ENCODE measurements at regions not wholly inside any gene's neighbourhood (a gene's known extent, or its start where the extent isn't known, plus 50 kb on each side); places are given as distances from the start of the nearest gene placed in this dataset.

GRCh38 chr12:113709456-113709855 lies 237.8 kb upstream of the LHX5 start:
- TF ChIP-seq ESRRA (IDR thresholded peaks at IDR 0.05; ENCODE audit: borderline replicate concordance, low read length) (no peak), CTCF (IDR thresholded peaks at IDR 0.05) (no peak), ELK1 (IDR thresholded peaks at IDR 0.05; ENCODE audit: low read depth, low read length) (no peak), POLR2AphosphoS2 (conservative IDR thresholded peaks at IDR 0.05; ENCODE audit: low read length) (no peak), CEBPB (IDR thresholded peaks at IDR 0.05) (no peak), MAX (IDR thresholded peaks at IDR 0.05) (no peak), POLR2A (IDR thresholded peaks at IDR 0.05; ENCODE audit: low read length) (no peak), EP300 (IDR thresholded peaks at IDR 0.05) (no peak), HES2 (IDR thresholded peaks at IDR 0.05) (no peak), KDM1A (IDR thresholded peaks at IDR 0.05; ENCODE audit: low read depth) (no peak), JUN (IDR thresholded peaks at IDR 0.05) (no peak), RNF2 (IDR thresholded peaks at IDR 0.05; ENCODE audit: borderline replicate concordance, low read depth) (no peak), GATA3 (IDR thresholded peaks at IDR 0.05; ENCODE audit: borderline replicate concordance) (no peak), REST (IDR thresholded peaks at IDR 0.05) (no peak)
